ENCODE measurements at regions not wholly inside any gene's neighbourhood (a gene's known extent, or its start where the extent isn't known, plus 50 kb on each side); places are given as distances from the start of the nearest gene placed in this dataset.

- DNase-seq (ENCODE audit: low read depth) = no peak
Measured at GRCh38 chr2:7210712-7211111, 293.5 kb downstream of the RNF144A start.

- DNase-seq (ENCODE audit: low read depth) = no peak
Measured at GRCh38 chr2:7225848-7226247, 308.6 kb downstream of the RNF144A start.

DNA sequence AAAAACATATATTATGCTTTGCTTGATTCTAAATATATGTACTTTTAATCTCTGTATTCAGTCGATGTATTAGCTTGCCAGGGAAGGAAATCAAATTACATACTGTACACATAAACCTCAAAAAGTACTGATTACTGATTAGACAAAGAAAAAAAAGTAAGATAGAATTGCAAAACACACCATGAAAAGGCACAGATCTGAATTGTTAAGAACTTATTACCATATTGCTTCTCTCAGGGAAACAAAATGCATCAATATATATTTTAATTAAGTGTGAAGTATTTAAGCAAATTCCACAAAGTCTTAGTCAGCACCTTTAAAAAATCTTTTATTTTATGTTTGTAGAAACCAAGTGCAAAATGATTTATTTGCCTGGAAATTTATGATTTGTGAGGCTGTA lies 309.3 kb downstream of the RNF144A start:
- no peak for DNase-seq (ENCODE audit: low read depth)

- no peak for DNase-seq (ENCODE audit: low read depth)
Measured at GRCh38 chr2:7233126-7233525, 315.9 kb downstream of the RNF144A start.

DNA sequence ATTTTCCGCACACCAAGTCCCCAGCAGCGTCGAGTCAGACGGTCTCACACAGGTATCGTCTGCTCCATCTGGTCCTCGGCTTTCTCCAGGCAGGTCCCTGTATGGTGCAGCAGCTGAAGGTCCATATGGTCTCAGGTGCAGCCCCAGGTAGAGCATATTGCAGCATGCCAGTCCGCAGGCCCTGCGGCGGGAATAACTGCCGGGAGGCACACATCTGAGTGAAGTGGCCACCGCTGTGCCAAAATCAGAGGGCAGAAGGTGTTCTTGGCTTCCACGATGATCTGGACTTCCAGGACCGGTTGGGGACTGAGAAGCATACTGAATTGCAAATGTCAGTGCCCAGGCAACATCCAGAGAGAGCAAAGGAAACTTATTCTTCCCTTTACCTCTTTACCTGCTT lies 320.3 kb downstream of the RNF144A start:
- no peak for DNase-seq (ENCODE audit: low read depth)

GRCh38 chr2:7239078-7239477 lies 321.9 kb downstream of the RNF144A start:
- no peak for DNase-seq (ENCODE audit: low read depth)

DNA sequence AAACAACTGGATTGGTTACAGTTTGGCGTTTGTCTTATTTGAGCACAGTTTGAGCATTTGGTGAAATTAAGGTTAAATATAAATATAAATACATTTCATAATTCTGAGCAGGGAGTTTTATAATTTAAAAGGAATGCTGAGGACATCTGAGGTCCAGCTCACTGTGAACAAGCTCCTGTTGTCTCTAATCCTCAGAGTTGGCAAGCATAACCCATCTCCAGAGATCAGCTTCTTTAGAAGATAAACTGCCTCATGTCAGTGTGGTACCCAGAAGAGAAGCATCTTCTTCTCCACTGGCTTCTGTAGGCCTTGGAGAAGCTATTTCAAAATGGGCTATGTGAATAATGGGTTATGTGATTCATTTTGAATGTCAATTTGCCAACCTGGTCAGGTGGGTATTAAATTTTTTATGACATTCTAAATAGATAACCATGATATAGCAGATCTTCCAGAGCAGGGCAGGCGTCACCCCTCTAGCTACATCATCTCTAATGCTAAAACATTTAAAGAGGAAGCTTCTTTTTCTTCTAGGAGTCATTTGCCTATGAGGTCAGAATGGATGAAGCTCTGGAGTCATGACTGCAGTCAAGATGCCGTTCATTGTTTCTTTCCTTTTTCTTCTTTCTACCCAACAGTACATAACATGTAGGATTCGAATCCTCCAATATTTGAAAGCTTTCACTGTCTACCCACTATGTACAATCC lies 324.0 kb downstream of the RNF144A start:
- DNase-seq (ENCODE audit: low read depth) = no peak

GRCh38 chr2:7242189-7242867 lies 325.1 kb downstream of the RNF144A start:
- DNase-seq (ENCODE audit: low read depth) = no peak

DNA sequence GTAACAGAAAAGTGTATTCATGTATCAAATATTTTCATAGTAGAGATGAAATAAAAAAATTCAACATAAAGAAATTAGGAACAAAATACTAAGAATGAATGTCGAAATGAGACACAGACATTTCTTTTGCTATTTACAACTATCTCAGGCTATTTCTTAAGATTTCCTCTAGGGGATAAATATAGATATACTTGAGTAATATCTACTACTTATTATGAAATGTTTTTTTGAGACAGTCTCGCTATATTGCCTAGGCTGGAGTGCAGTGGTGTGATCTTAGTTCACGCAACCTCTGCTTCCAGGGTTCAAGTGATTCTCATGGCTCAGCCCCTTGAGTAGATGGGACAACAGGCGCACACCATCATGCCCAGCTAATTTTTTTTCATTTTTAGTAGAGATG lies 326.1 kb downstream of the RNF144A start:
- DNase-seq (ENCODE audit: low read depth) = no peak

DNA sequence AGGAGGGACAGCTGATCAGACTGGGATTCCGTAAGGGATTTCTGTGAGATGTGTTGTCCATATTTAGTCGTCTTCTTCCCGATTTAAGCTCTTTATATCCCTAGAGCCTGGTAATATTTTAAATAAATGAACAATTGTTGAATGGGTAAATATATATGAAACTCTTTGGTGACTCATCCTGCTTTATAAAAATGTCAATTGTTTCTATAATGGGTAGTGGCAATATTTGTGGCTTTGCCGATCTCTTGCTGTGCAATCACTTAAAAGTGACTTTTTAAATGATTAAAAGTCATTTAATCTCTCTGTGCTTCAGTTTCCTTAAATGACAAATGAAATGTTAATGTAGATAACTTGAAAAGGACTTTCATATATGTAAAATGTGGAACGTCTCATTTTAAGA lies 339.2 kb downstream of the RNF144A start:
- DNase-seq (ENCODE audit: low read depth) = no peak

DNA sequence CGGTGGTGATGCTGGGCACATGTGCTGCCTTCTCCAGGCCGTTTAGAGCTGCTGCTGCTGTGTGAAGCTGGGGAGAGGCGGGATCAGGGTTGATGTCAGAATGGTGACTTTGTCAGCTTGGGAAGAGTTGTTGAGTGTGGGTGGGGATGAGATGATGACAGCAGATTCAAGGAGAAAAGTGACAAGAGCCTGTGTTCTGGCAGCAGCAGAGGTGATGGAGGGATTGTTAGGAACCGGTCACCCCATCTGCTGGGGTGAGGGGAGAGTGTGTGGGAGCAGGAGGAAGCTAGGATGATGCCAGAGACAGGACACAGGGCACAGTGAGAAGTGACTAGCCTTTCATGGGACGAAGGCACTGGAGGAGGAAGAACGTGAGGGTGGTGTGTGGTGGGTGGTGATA lies 345.5 kb downstream of the RNF144A start:
- no peak for DNase-seq (ENCODE audit: low read depth)

- no peak for DNase-seq (ENCODE audit: low read depth)
Measured at GRCh38 chr2:7264791-7265190, 347.6 kb downstream of the RNF144A start.

- DNase-seq (ENCODE audit: low read depth) = no peak
Measured at GRCh38 chr2:7265286-7265685, 348.1 kb downstream of the RNF144A start.

DNA sequence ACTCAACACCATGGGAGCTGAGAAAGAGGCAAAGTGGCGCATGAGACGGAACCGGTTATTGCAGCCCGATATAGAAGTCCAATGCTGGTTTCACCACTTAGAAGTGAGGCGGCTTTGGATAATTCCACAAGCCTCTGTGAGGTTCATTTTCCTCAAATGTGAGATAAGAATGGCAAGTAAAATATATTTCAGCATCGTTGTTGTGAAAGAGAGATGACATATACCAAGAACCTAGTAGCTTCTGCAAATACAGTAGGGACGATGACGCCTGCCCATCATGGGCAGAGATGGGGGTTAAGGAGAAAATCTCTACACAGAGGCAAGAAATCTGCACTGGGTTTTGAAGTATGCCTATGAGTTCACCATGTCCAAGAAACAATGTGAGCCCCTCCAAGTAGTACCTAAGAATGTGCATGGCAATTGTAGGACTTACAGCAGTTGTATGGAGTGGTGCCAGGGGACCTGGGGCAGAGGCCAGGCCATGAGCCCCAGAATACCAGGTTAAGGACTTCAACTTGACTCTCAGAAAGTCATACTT lies 352.0 kb downstream of the RNF144A start:
- no peak for DNase-seq (ENCODE audit: low read depth)

- no peak for DNase-seq (ENCODE audit: low read depth)
Measured at GRCh38 chr2:7270011-7270431, 352.8 kb downstream of the RNF144A start.

GRCh38 chr2:7272210-7272609 lies 355.0 kb downstream of the RNF144A start:
- DNase-seq (ENCODE audit: low read depth) = no peak

DNA sequence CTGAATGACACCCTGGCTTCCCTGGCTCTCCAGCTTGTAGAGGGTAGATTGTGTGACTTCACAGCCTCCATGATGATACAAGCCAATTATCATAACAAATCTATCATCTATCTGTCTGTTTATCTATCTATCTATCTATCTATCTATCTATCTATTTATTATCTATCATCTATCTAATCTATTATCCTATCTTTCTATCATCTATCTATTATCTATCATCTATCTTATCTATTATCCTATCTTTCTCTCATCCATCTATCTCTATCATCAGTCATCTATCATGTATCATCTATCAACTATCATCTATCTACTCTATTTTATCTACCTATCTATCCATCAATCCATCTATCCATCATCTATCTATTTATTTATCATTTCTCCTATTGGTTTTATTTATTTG lies 361.8 kb downstream of the RNF144A start:
- no peak for DNase-seq (ENCODE audit: low read depth)

GRCh38 chr2:7279421-7279949 lies 362.3 kb downstream of the RNF144A start:
- DNase-seq (ENCODE audit: low read depth) = no peak

- no peak for DNase-seq (ENCODE audit: low read depth)
Measured at GRCh38 chr2:7280790-7281189, 363.6 kb downstream of the RNF144A start.

- DNase-seq (ENCODE audit: low read depth) = no peak
Measured at GRCh38 chr2:7281231-7282201, 364.3 kb downstream of the RNF144A start.

GRCh38 chr2:7286120-7286519 lies 368.9 kb downstream of the RNF144A start:
- no peak for DNase-seq (ENCODE audit: low read depth)

GRCh38 chr2:7288484-7288883 lies 371.3 kb downstream of the RNF144A start:
- DNase-seq (ENCODE audit: low read depth) = no peak

Measured in stimulated activated CD8-positive, alpha-beta memory T cell treated with anti-CD3 and anti-CD28 coated beads, Interleukin-12 subunit alpha, Interleukin-12 subunit beta, amount 100 ng/mL, for 4 hours (primary cell).